ENCODE measurements at regions not wholly inside any gene's neighbourhood (a gene's known extent, or its start where the extent isn't known, plus 50 kb on each side); places are given as distances from the start of the nearest gene placed in this dataset.

GRCh38 chr2:75964646-75965045 lies 253.9 kb upstream of the GCFC2 start:
- TF ChIP-seq CTCF (IDR thresholded peaks at IDR 0.05) = no peak
- no peak for TF ChIP-seq JUN (CRISPR knock-in tag; IDR thresholded peaks at IDR 0.05)
- TF ChIP-seq, protein P1, sequence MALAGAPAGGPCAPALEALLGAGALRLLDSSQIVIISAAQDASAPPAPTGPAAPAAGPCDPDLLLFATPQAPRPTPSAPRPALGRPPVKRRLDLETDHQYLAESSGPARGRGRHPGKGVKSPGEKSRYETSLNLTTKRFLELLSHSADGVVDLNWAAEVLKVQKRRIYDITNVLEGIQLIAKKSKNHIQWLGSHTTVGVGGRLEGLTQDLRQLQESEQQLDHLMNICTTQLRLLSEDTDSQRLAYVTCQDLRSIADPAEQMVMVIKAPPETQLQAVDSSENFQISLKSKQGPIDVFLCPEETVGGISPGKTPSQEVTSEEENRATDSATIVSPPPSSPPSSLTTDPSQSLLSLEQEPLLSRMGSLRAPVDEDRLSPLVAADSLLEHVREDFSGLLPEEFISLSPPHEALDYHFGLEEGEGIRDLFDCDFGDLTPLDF (CRISPR knock-in tag; IDR thresholded peaks at IDR 0.05) = no peak
- TF ChIP-seq, protein P2, sequence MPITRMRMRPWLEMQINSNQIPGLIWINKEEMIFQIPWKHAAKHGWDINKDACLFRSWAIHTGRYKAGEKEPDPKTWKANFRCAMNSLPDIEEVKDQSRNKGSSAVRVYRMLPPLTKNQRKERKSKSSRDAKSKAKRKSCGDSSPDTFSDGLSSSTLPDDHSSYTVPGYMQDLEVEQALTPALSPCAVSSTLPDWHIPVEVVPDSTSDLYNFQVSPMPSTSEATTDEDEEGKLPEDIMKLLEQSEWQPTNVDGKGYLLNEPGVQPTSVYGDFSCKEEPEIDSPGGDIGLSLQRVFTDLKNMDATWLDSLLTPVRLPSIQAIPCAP (CRISPR knock-in tag; IDR thresholded peaks at IDR 0.05) = no peak
- TF ChIP-seq ETV6 (CRISPR knock-in tag; IDR thresholded peaks at IDR 0.05) = no peak
- TF ChIP-seq, protein P3, sequence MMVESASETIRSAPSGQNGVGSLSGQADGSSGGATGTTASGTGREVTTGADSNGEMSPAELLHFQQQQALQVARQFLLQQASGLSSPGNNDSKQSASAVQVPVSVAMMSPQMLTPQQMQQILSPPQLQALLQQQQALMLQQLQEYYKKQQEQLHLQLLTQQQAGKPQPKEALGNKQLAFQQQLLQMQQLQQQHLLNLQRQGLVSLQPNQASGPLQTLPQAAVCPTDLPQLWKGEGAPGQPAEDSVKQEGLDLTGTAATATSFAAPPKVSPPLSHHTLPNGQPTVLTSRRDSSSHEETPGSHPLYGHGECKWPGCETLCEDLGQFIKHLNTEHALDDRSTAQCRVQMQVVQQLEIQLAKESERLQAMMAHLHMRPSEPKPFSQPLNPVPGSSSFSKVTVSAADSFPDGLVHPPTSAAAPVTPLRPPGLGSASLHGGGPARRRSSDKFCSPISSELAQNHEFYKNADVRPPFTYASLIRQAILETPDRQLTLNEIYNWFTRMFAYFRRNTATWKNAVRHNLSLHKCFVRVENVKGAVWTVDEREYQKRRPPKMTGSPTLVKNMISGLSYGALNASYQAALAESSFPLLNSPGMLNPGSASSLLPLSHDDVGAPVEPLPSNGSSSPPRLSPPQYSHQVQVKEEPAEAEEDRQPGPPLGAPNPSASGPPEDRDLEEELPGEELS (CRISPR knock-in tag; IDR thresholded peaks at IDR 0.05) = no peak
